ENCODE measurements at regions not wholly inside any gene's neighbourhood (a gene's known extent, or its start where the extent isn't known, plus 50 kb on each side); places are given as distances from the start of the nearest gene placed in this dataset.

- TF ChIP-seq CTCF (IDR thresholded peaks at IDR 0.05), result no peak
- TF ChIP-seq POLR2A (IDR thresholded peaks at IDR 0.05), result no peak
- no peak for TF ChIP-seq EP300 (IDR thresholded peaks at IDR 0.05)
- TF ChIP-seq POLR2AphosphoS5 (IDR thresholded peaks at IDR 0.05), result no peak
These were observed 510.4 kb upstream of the ZP4 start for GRCh38 chr1:238401144-238401543.

Measured in upper lobe of left lung (tissue), 4 donors.